Fibroblast of peridontal ligament (primary cell): ENCODE measurements at regions not wholly inside any gene's neighbourhood (a gene's known extent, or its start where the extent isn't known, plus 50 kb on each side); places are given as distances from the start of the nearest gene placed in this dataset.

Experiments
- DNase-seq: peaks from one replicate; pipeline ENCODE4 v3.0.0-alpha.2; 2010; ENCODE audit errors: extremely low read depth

- DNase-seq: no peak
Observed at GRCh38 chr1:36644556-36644955, 161.8 kb upstream of the CSF3R start.

GRCh38 chr1:36643371-36644270 lies 160.9 kb upstream of the CSF3R start:
- no peak for DNase-seq

GRCh38 chr1:36642802-36643201 lies 160.1 kb upstream of the CSF3R start:
- DNase-seq: no peak

DNA sequence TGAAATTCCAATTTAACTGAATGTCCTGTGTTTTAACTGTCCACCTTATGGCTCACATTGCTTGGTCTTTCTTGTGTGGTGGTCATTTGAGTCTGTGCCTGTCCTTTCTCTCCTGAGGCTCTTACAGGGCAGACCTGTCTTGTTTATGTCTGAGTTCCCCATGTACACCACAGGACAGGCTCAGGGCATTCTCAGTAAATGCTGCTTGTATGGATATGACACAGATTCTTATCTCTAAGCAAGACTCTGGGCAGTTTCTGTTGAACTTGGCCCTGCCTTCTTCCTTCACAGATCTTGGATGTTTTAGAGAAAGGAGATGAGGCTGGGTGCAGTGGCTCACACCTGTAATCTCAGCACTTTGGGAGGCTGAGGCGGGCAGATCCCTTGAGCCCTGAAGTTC lies 159.1 kb upstream of the CSF3R start:
- no peak for DNase-seq

- DNase-seq: no peak
Observed at GRCh38 chr1:36639461-36639860, 156.7 kb upstream of the CSF3R start.

DNA sequence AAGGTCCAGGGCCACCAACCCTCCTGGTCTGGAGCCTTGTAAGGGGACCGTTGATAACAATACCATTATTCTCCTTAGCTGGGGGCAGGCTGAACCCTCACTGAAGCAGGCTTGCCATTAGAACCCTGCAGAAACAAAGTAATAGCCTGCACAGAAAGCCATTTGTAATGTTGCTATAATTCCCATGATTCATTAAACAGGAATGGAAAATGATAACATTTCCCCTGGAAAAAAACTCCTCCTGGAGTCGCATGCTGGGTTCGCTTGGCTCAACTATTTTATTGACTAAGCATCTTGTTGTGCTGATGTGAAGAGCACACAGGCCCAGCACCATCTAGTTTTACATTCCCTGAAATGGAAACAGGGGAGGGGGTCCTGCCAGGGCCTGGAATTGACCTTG lies 155.6 kb upstream of the CSF3R start:
- peak; percentile 5 for DNase-seq

DNA sequence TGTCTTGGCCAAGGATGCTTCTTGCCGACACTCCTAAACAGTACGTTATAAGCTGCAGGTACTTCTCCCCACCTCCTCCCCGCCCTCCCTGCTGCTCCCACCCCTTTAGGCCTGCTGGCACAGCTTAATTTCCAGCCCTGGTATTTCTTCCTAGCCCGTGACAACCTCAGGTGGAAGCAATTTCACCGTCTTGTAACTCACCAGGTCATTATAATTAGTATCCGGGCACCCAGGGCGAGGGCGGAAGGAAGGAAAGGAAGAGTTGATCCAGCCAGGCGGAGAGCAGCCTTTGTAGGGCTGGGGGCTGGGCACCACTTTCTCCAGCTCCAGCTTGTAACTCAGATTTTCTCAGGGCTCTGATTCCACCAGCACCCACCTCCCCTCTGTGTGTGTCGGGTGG lies 153.5 kb upstream of the CSF3R start:
- DNase-seq: no peak

DNA sequence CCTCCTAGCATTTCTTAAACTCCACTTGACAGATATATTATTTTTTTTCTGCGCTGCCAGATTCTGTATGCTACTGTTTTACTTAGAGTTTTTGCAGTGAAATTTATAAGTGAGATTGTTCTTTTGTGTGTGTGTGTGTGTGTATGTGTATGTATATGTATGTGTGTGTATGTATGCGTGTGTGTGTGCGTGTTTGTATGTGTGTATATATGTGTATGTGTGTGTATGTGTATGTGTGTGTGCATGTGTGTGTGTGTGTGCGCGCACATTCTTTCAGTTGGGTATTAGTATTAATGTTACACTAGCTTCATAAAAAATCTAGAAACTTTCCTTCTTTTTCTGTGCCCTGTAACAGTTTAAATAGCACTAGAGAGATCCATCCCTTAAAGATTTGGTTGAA lies 152.6 kb upstream of the CSF3R start:
- DNase-seq: no peak

DNA sequence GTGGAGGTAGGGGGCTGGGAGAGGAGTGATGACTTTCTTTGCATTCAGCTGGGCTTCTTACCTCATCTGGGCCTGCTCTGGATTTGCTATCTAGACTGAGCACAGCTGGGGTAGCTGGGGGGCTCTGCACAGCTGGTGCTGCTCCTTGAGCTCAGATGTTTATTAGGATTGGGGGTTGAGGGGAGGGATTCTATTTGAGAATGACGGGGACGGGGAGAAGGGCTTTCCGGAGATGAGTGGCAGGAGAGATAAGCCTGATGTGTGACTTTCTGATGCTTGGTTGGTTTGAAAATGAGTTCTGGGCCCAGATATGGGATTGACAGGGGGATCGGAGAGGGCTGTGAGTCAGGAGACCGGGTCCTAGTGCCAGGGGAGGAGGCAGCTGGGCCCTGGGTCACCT lies 146.1 kb upstream of the CSF3R start:
- no peak for DNase-seq

- no peak for DNase-seq
Observed at GRCh38 chr1:36626435-36626834, 143.7 kb upstream of the CSF3R start.

DNA sequence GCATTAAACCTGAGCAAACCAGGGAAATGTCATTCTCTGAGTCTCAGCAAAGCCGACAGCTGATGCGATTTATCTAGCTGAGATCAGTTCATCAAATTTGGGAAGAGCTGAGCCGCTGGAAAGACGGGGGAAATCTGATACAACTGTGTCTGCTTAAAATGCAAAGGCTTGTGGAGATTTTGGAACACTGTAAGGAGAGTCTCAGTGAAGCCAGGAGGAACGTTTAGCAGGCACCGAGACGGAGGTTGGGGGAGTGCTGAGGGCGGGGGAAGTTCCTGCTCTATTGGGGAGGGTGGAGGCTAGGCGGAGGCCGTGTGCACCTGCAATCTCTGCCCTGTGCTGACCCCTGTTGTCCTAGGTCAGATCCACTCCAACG lies 143.2 kb upstream of the CSF3R start:
- DNase-seq: no peak

- DNase-seq: no peak
Observed at GRCh38 chr1:36625253-36625934, 142.7 kb upstream of the CSF3R start.

DNA sequence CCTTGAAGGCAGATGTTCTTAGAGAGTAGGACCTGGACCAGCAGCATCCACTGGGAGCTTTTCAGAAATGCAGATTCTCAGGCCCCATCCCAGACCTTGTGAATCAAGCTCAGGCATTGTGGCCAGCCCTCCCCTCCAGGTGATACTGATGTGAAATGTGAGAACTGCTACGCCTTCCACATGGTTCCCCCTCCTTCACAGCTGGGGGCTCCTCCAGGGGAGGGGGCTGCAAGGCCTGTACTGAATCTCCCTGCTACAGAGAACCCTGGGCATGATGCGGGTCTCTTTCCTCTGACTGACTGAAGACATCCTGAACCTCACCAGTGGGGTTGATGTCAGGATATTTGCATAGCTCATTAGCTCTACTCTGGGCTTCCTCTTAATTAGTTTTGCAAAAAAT lies 141.8 kb upstream of the CSF3R start:
- no peak for DNase-seq

DNA sequence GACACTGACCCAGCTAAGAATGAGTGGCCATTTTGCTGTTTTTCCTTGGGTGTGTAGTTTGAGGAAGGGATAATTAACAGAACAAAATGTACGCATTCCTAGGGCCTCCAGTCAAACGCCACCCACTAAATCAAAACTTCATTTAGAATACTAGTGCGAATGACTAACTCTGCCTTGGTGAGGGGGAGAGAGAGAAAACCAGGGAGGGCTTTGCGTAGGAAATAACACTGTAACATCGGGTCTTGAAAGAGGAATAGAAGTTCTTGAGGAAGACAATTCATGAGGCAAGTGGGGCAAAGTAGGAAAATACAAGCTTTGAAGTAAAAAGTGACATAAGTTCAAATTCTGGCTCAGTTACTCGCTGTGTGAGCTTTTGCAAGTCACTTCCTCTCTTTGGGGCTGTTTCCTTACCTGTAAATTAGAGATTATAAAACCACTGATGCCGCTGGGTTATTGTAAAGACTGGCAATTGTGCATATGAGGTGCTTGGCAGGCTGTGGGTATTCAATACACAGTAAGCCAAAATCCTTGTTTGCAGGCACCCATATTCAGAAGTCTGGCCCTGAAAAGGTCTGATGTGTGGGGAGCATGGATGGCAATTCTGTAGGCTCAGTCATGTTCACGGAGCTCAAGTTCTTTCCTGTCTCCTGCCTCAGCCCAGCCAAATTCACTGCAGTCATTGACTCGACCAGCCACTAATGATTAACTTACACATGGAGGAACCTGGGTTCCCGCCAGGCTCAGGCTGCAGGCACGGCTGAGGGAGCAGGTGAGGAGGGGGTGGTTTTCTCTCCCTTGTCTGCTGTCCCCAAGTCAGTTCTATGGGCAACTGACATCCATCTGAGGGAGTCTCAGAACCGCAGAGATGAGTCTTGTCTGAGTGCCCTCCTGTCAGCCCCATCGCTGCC lies 140.3 kb upstream of the CSF3R start:
- DNase-seq: no peak

DNA sequence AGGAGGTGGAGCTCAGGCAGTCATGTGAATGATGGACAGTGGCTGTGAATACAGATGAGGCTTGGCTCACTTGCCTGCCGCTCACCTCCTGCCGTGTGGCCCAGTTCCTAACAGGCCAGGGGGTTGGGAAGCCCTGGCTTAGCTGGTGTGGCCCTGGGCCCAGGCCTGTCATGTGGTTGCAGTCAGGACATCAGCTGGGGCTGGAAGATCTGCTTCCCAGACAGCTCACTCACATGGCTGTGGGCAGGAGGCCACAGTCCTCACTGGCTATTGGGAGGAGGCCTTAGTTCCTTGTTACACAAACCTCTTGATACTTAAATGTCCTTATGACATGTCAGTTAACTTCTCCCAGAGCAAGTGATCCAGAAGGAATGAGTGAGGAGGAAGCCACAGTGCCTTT lies 138.8 kb upstream of the CSF3R start:
- DNase-seq: no peak

- no peak for DNase-seq
Observed at GRCh38 chr1:36620142-36620541, 137.4 kb upstream of the CSF3R start.

GRCh38 chr1:36614991-36615390 lies 132.3 kb upstream of the CSF3R start:
- no peak for DNase-seq

- no peak for DNase-seq
Observed at GRCh38 chr1:36614571-36614970, 131.9 kb upstream of the CSF3R start.

DNA sequence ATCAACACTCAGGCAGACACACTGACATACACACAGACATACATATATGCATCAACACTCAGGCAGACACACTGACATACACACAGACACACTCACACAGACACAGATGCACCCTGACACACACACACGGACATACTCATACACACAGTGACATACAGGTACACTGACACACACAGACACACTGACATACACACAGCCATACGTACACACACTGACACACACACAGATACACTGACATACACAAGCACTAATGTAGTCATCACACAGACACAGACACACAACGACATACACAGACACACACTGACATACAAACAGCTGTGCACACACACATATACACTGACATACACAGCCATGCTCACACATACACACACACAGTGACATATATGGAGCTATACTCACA lies 131.0 kb upstream of the CSF3R start:
- no peak for DNase-seq

DNA sequence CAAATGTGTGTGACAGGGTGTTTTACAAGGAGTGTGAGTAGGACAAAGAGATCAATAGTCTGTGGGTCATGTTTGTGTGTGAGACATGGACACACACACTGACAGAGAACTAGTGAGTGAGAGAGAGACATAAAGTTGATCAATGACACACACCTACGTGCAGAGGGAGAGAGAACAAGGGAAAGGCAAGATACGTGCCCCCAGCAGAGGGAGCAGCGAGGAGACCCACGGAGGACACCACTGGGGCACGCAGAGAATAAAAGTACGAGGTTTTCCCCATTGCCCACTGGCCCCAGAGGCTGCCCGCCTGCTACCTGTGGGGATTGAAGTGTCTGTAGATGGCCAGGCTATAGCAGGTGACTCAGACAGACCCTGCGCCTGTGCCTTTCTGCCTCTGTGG lies 130.2 kb upstream of the CSF3R start:
- DNase-seq: no peak

GRCh38 chr1:36612121-36612520 lies 129.4 kb upstream of the CSF3R start:
- DNase-seq: no peak
